ENCODE measurements at regions not wholly inside any gene's neighbourhood (a gene's known extent, or its start where the extent isn't known, plus 50 kb on each side); places are given as distances from the start of the nearest gene placed in this dataset.
"Not testable (repeated sequence)": the region's sequence is repeated elsewhere in the genome, so short reads cannot be mapped to it uniquely, and the experiment has no call there.

GRCh38 chr2:590214-591175 is 86.7 kb downstream of the TMEM18 start:
- no peak overlapping the region for H3K27ac Mint-ChIP-seq
- no peak overlapping the region for H3K4me3 Mint-ChIP-seq
- ATAC-seq, result no peak
- no peaks in the 10 kb centered on the region for H3K9me3 ChIP-seq (ENCODE audit: control insufficient read depth, low read length, poor library complexity, severe bottlenecking)
- peaks cover 3% of the 10 kb centered on the region for H3K4me1 Mint-ChIP-seq
- no peaks in the 10 kb centered on the region for H3K36me3 Mint-ChIP-seq (ENCODE audit: low read depth)
- no peak for DNase-seq
- peaks cover 35% of the 10 kb centered on the region for H3K27me3 Mint-ChIP-seq

- Mint-ChIP-seq H3K4me3 (no peak overlapping the region), H3K27me3 (peaks cover 35% of the 10 kb centered on the region), H3K4me1 (peaks cover 11% of the 10 kb centered on the region), H3K27ac (no peak overlapping the region), H3K36me3 (ENCODE audit: low read depth) (no peaks in the 10 kb centered on the region)
- DNase-seq, result no peak
- H3K9me3 ChIP-seq (ENCODE audit: control insufficient read depth, low read length, poor library complexity, severe bottlenecking), result no peaks in the 10 kb centered on the region
- ATAC-seq, result no peak
These were observed 87.7 kb downstream of the TMEM18 start for GRCh38 chr2:589281-590130.

GRCh38 chr2:588074-588645 is 89.0 kb downstream of the TMEM18 start:
- Mint-ChIP-seq H3K27ac (no peak overlapping the region), H3K4me3 (no peak overlapping the region), H3K27me3 (peaks cover 35% of the 10 kb centered on the region), H3K36me3 (ENCODE audit: low read depth) (no peaks in the 10 kb centered on the region), H3K4me1 (peaks cover 11% of the 10 kb centered on the region)
- ATAC-seq (no peak), DNase-seq (no peak)
- H3K9me3 ChIP-seq (ENCODE audit: control insufficient read depth, low read length, poor library complexity, severe bottlenecking), result no peaks in the 10 kb centered on the region

- no peaks in the 10 kb centered on the region for H3K36me3 Mint-ChIP-seq (ENCODE audit: low read depth)
- no peak for ATAC-seq
- no peak for DNase-seq
- H3K4me3 Mint-ChIP-seq, result no peak overlapping the region
- H3K27ac Mint-ChIP-seq, result no peak overlapping the region
- no peaks in the 10 kb centered on the region for H3K9me3 ChIP-seq (ENCODE audit: control insufficient read depth, low read length, poor library complexity, severe bottlenecking)
- H3K4me1 Mint-ChIP-seq, result peaks cover 11% of the 10 kb centered on the region
- peaks cover 36% of the 10 kb centered on the region for H3K27me3 Mint-ChIP-seq
These were observed 89.9 kb downstream of the TMEM18 start for GRCh38 chr2:587087-587960.

GRCh38 chr2:586641-587076 is 90.5 kb downstream of the TMEM18 start:
- H3K9me3 ChIP-seq (ENCODE audit: control insufficient read depth, low read length, poor library complexity, severe bottlenecking), result no peaks in the 10 kb centered on the region
- DNase-seq (no peak), ATAC-seq (no peak)
- Mint-ChIP-seq H3K27ac (no peak overlapping the region), H3K27me3 (peaks cover 40% of the 10 kb centered on the region), H3K4me1 (peaks cover 11% of the 10 kb centered on the region), H3K36me3 (ENCODE audit: low read depth) (no peaks in the 10 kb centered on the region), H3K4me3 (no peak overlapping the region)

- H3K9me3 ChIP-seq (ENCODE audit: control insufficient read depth, low read length, poor library complexity, severe bottlenecking), result no peaks in the 10 kb centered on the region
- Mint-ChIP-seq H3K27ac (peak overlapping the region; percentile 79), H3K27me3 (peaks cover 34% of the 10 kb centered on the region), H3K4me3 (peak overlapping the region; percentile 81), H3K4me1 (peaks cover 14% of the 10 kb centered on the region), H3K36me3 (ENCODE audit: low read depth) (no peaks in the 10 kb centered on the region)
- ATAC-seq, result peak; percentile 92
- peak in 1 of 3 donors; percentile 23 for DNase-seq
These were observed 92.1 kb downstream of the TMEM18 start for GRCh38 chr2:584863-585823.

GRCh38 chr2:583666-584065 is 93.5 kb downstream of the TMEM18 start:
- Mint-ChIP-seq H3K4me3 (no peak overlapping the region), H3K4me1 (peaks cover 14% of the 10 kb centered on the region), H3K27me3 (peaks cover 21% of the 10 kb centered on the region), H3K36me3 (ENCODE audit: low read depth) (no peaks in the 10 kb centered on the region), H3K27ac (no peak overlapping the region)
- H3K9me3 ChIP-seq (ENCODE audit: control insufficient read depth, low read length, poor library complexity, severe bottlenecking), result no peaks in the 10 kb centered on the region
- DNase-seq (no peak), ATAC-seq (no peak)

GRCh38 chr2:582792-583528 is 94.2 kb downstream of the TMEM18 start:
- Mint-ChIP-seq H3K36me3 (ENCODE audit: low read depth) (no peaks in the 10 kb centered on the region), H3K4me3 (no peak overlapping the region), H3K27ac (no peak overlapping the region), H3K4me1 (peaks cover 14% of the 10 kb centered on the region), H3K27me3 (peaks cover 19% of the 10 kb centered on the region)
- H3K9me3 ChIP-seq (ENCODE audit: control insufficient read depth, low read length, poor library complexity, severe bottlenecking), result no peaks in the 10 kb centered on the region
- DNase-seq, result no peak
- ATAC-seq, result no peak

- Mint-ChIP-seq H3K27me3 (peaks cover 14% of the 10 kb centered on the region), H3K4me1 (peaks cover 14% of the 10 kb centered on the region)
- not testable (repeated sequence) for H3K9me3 ChIP-seq (ENCODE audit: control insufficient read depth, low read length, poor library complexity, severe bottlenecking); H3K4me3 Mint-ChIP-seq; ATAC-seq; H3K36me3 Mint-ChIP-seq (ENCODE audit: low read depth); H3K27ac Mint-ChIP-seq; DNase-seq
These were observed 94.9 kb downstream of the TMEM18 start for GRCh38 chr2:582289-582688.

- Mint-ChIP-seq H3K4me1 (peaks cover 5% of the 10 kb centered on the region), H3K4me3 (no peak overlapping the region), H3K36me3 (ENCODE audit: low read depth) (peaks cover 2% of the 10 kb centered on the region), H3K27ac (no peak overlapping the region), H3K27me3 (peaks cover 13% of the 10 kb centered on the region)
- ATAC-seq, result no peak
- no peak for DNase-seq
- peaks cover 3% of the 10 kb centered on the region for H3K9me3 ChIP-seq (ENCODE audit: control insufficient read depth, low read length, poor library complexity, severe bottlenecking)
These were observed 97.2 kb downstream of the TMEM18 start for GRCh38 chr2:579961-580360.

- H3K27me3 Mint-ChIP-seq, result peaks cover 13% of the 10 kb centered on the region
- ATAC-seq, result no peak
- H3K27ac Mint-ChIP-seq, result no peak overlapping the region
- no peak overlapping the region for H3K4me3 Mint-ChIP-seq
- H3K36me3 Mint-ChIP-seq (ENCODE audit: low read depth), result peaks cover 2% of the 10 kb centered on the region
- peaks cover 3% of the 10 kb centered on the region for H3K9me3 ChIP-seq (ENCODE audit: control insufficient read depth, low read length, poor library complexity, severe bottlenecking)
- no peak for DNase-seq
- peaks cover 2% of the 10 kb centered on the region for H3K4me1 Mint-ChIP-seq
These were observed 97.8 kb downstream of the TMEM18 start for GRCh38 chr2:579351-579886.

All from T-helper 17 cell (primary cell).